Uterus (tissue), 2 donors: ENCODE measurements at regions not wholly inside any gene's neighbourhood (a gene's known extent, or its start where the extent isn't known, plus 50 kb on each side); places are given as distances from the start of the nearest gene placed in this dataset.

Experiments
- POLR2A ChIP-seq, 2 donors: fragments of 450-650 bp; IDR thresholded peaks; one replicate each; pipeline ENCODE4 v1.6.1; 2016; ENCODE audit warnings: antibody characterized with exemption in 2 of 2, mild to moderate bottlenecking in 1 of 2, moderate library complexity in 1 of 2
- TF ChIP-seq, protein P1 (sequence below), 4 experiments: fragments of 200-600 bp in 2 of 4; fragments of 450-650 bp in 2 of 4; sonication (generic) in 2 of 4; IDR thresholded peaks; one replicate each; pipeline ENCODE4 v1.5.1; 2016 to 2019; ENCODE audit warnings: antibody characterized with exemption in 4 of 4, mild to moderate bottlenecking in 2 of 4, moderate library complexity in 1 of 4

DNA sequence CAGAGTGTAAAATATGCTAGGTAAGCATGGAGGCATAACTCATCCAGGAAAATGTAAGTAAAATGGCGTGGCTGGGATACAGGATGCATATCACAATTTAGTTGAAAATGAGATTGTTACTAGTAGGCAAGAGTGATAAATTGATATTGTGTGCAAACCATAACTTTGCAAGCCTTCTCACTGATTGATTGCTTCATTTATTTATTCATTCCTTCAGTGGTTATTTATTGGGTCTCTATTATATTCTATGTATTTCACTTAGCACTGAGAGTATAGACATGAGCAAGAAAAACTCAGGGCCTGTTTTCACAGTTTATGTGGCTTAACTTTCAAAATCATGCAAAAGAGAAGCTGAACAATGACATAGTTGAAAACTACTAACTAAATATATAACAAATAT, 241.0 kb upstream of the EYS start:
- TF ChIP-seq POLR2A (IDR thresholded peaks at IDR 0.05): no peak
- TF ChIP-seq, protein P1, sequence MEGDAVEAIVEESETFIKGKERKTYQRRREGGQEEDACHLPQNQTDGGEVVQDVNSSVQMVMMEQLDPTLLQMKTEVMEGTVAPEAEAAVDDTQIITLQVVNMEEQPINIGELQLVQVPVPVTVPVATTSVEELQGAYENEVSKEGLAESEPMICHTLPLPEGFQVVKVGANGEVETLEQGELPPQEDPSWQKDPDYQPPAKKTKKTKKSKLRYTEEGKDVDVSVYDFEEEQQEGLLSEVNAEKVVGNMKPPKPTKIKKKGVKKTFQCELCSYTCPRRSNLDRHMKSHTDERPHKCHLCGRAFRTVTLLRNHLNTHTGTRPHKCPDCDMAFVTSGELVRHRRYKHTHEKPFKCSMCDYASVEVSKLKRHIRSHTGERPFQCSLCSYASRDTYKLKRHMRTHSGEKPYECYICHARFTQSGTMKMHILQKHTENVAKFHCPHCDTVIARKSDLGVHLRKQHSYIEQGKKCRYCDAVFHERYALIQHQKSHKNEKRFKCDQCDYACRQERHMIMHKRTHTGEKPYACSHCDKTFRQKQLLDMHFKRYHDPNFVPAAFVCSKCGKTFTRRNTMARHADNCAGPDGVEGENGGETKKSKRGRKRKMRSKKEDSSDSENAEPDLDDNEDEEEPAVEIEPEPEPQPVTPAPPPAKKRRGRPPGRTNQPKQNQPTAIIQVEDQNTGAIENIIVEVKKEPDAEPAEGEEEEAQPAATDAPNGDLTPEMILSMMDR (IDR thresholded peaks at IDR 0.05): no peak
